ELF-1 (cell line): ENCODE measurements at regions not wholly inside any gene's neighbourhood (a gene's known extent, or its start where the extent isn't known, plus 50 kb on each side); places are given as distances from the start of the nearest gene placed in this dataset.

Experiments
- DNase-seq: peaks from one replicate; pipeline ENCODE4 v3.0.0-alpha.2; 2016; ENCODE audit warnings: low read depth, low spot score

- no peak for DNase-seq
Observed at GRCh38 chr17:73723317-73723716, 79.1 kb upstream of the SDK2 start.

GRCh38 chr17:73724341-73724740, 80.1 kb upstream of the SDK2 start:
- DNase-seq: no peak

- no peak for DNase-seq
Observed at GRCh38 chr17:73724990-73725389, 80.7 kb upstream of the SDK2 start.

GRCh38 chr17:73725794-73726515, 81.7 kb upstream of the SDK2 start:
- no peak for DNase-seq

- DNase-seq: no peak
Observed at GRCh38 chr17:73727941-73728340, 83.7 kb upstream of the SDK2 start.

- no peak for DNase-seq
Observed at GRCh38 chr17:73729101-73729500, 84.9 kb upstream of the SDK2 start.

GRCh38 chr17:73731733-73732132, 87.5 kb upstream of the SDK2 start:
- DNase-seq: no peak

GRCh38 chr17:73733517-73733916, 89.3 kb upstream of the SDK2 start:
- no peak for DNase-seq

GRCh38 chr17:73735245-73735644, 91.0 kb upstream of the SDK2 start:
- no peak for DNase-seq

GRCh38 chr17:73738751-73739575, 94.7 kb upstream of the SDK2 start:
- DNase-seq: peak; percentile 85

GRCh38 chr17:73740370-73740769, 96.1 kb upstream of the SDK2 start:
- no peak for DNase-seq

GRCh38 chr17:73742948-73743381, 98.7 kb upstream of the SDK2 start:
- no peak for DNase-seq

- no peak for DNase-seq
Observed at GRCh38 chr17:73743518-73744201, 99.4 kb upstream of the SDK2 start.

GRCh38 chr17:73744411-73744810, 100.2 kb upstream of the SDK2 start:
- DNase-seq: no peak

- no peak for DNase-seq
Observed at GRCh38 chr17:73746314-73747073, 102.2 kb upstream of the SDK2 start.

GRCh38 chr17:73747221-73748002, 103.2 kb upstream of the SDK2 start:
- DNase-seq: no peak

GRCh38 chr17:73748508-73748907, 104.3 kb upstream of the SDK2 start:
- DNase-seq: no peak

- DNase-seq: no peak
Observed at GRCh38 chr17:73749337-73749823, 105.1 kb upstream of the SDK2 start.

GRCh38 chr17:73749928-73750605, 105.8 kb upstream of the SDK2 start:
- DNase-seq: no peak

- no peak for DNase-seq
Observed at GRCh38 chr17:73750975-73751374, 106.7 kb upstream of the SDK2 start.
